H9 (cell line): ENCODE measurements at regions not wholly inside any gene's neighbourhood (a gene's known extent, or its start where the extent isn't known, plus 50 kb on each side); places are given as distances from the start of the nearest gene placed in this dataset.

Experiments
- DNase-seq: peaks from one replicate; pipeline ENCODE4 v3.0.0-alpha.2; 2017
- H2AFZ ChIP-seq: one replicate; pipeline ENCODE4 v1.6.1; 2013; ENCODE audit warnings: mild to moderate bottlenecking, low read length, control low read depth, moderate library complexity
- H2AK5ac ChIP-seq: 2 replicates; pipeline ENCODE4 v1.6.1; 2013; ENCODE audit warnings: low read length, control low read depth, mixed read lengths; ENCODE audit not compliant: insufficient read length
- H2BK120ac ChIP-seq: one replicate; pipeline ENCODE4 v1.6.1; 2013; ENCODE audit warnings: low read depth, mild to moderate bottlenecking, low read length, control low read depth, inconsistent platforms; ENCODE audit not compliant: poor library complexity, severe bottlenecking
- H2BK12ac ChIP-seq: 2 replicates; pipeline ENCODE4 v1.6.1; 2013; ENCODE audit warnings: low read length, control low read depth, mixed read lengths, low read depth; ENCODE audit not compliant: insufficient read length
- H2BK15ac ChIP-seq: 2 replicates; pipeline ENCODE4 v1.6.1; 2013; ENCODE audit warnings: low read depth, low read length, control low read depth
- H2BK20ac ChIP-seq: one replicate; pipeline ENCODE4 v1.6.1; 2013; ENCODE audit warnings: low read depth, mild to moderate bottlenecking, low read length, control low read depth, inconsistent platforms; ENCODE audit not compliant: poor library complexity, severe bottlenecking
- H2BK5ac ChIP-seq: 2 replicates; pipeline ENCODE4 v1.6.1; 2013; ENCODE audit warnings: low read length, control low read depth, mixed read lengths; ENCODE audit not compliant: insufficient read length
- H3K14ac ChIP-seq: 2 replicates; pipeline ENCODE4 v1.6.1; 2013; ENCODE audit warnings: low read length, control low read depth; ENCODE audit not compliant: insufficient read depth
- H3K18ac ChIP-seq: 2 replicates; pipeline ENCODE4 v1.6.1; 2013; ENCODE audit warnings: low read depth, mild to moderate bottlenecking, mixed read lengths, low read length, control low read depth; ENCODE audit not compliant: insufficient read length
- H3K23ac ChIP-seq: 2 replicates; pipeline ENCODE4 v1.6.1; 2013; ENCODE audit warnings: low read length, control low read depth, mixed read lengths, low read depth; ENCODE audit not compliant: insufficient read length
- H3K23me2 ChIP-seq: 2 replicates; pipeline ENCODE4 v1.6.1; 2013; ENCODE audit warnings: low read depth, mild to moderate bottlenecking, mixed read lengths, low read length, control low read depth; ENCODE audit not compliant: insufficient read length, poor library complexity, severe bottlenecking
- H3K27ac ChIP-seq: 2 replicates; pipeline ENCODE4 v1.5.1; 2013; ENCODE audit warnings: low read length, control low read depth, mixed read lengths, low read depth; ENCODE audit not compliant: insufficient read length
- H3K27me3 ChIP-seq: 2 replicates; pipeline ENCODE4 v1.6.1; 2013; ENCODE audit warnings: low read length, control low read depth, inconsistent platforms; ENCODE audit not compliant: insufficient read depth
- H3K4ac ChIP-seq: 2 replicates; pipeline ENCODE4 v1.6.1; 2013; ENCODE audit warnings: low read depth, mild to moderate bottlenecking, control low read depth, inconsistent platforms, low read length, moderate library complexity
- H3K4me1 ChIP-seq: 2 replicates; pipeline ENCODE4 v1.6.1; 2013; ENCODE audit warnings: low read length, control low read depth, inconsistent platforms; ENCODE audit not compliant: insufficient read depth
- H3K4me2 ChIP-seq: 2 replicates; pipeline ENCODE4 v1.6.1; 2013; ENCODE audit warnings: low read length, control low read depth, mixed read lengths; ENCODE audit not compliant: insufficient read length, insufficient read depth
- H3K56ac ChIP-seq: 2 replicates; pipeline ENCODE4 v1.6.1; 2013; ENCODE audit warnings: low read depth, mild to moderate bottlenecking, mixed read lengths, low read length, control low read depth; ENCODE audit not compliant: insufficient read length
- H3K79me1 ChIP-seq: 2 replicates; pipeline ENCODE4 v1.6.1; 2013; ENCODE audit warnings: low read depth, mild to moderate bottlenecking, moderate library complexity, low read length, control low read depth, inconsistent platforms; ENCODE audit not compliant: insufficient read depth, poor library complexity, severe bottlenecking
- H3K79me2 ChIP-seq: 2 replicates; pipeline ENCODE4 v1.6.1; 2013; ENCODE audit warnings: low read length, control low read depth, inconsistent platforms; ENCODE audit not compliant: insufficient read depth
- H3K9ac ChIP-seq: 2 replicates; pipeline ENCODE4 v1.6.1; 2013; ENCODE audit warnings: low read length, control low read depth, mixed read lengths; ENCODE audit not compliant: insufficient read length; ENCODE audit errors: extremely low read depth
- H3K9me3 ChIP-seq: one replicate; pipeline ENCODE4 v1.6.1; 2013; ENCODE audit warnings: low read depth, low read length, inconsistent platforms; ENCODE audit not compliant: control insufficient read depth
- H3T11ph ChIP-seq: one replicate; pipeline ENCODE4 v1.6.1; 2013; ENCODE audit warnings: mild to moderate bottlenecking, low read length, control low read depth, inconsistent platforms
- H4K20me1 ChIP-seq: one replicate; pipeline ENCODE4 v1.6.1; 2013; ENCODE audit not compliant: control insufficient read depth, insufficient read length, insufficient read depth
- H4K5ac ChIP-seq: 2 replicates; pipeline ENCODE4 v1.6.1; 2013; ENCODE audit warnings: low read depth, mild to moderate bottlenecking, mixed read lengths, low read length, control low read depth; ENCODE audit not compliant: insufficient read length
- H4K8ac ChIP-seq: replicated peaks from 2 replicates; pipeline ENCODE4 v1.6.1; 2013; ENCODE audit warnings: low read length, control low read depth, mixed read lengths, low read depth; ENCODE audit not compliant: insufficient read length
- H4K91ac ChIP-seq: 2 replicates; pipeline ENCODE4 v1.6.1; 2013; ENCODE audit warnings: low read depth, mild to moderate bottlenecking, moderate library complexity, mixed read lengths, low read length, control low read depth; ENCODE audit not compliant: insufficient read length
- H3K27ac Mint-ChIP-seq, 3 experiments: 2 replicates in 2 of 3; 3 replicates in 1 of 3; pipeline ENCODE4 v1.8.0; 2020 to 2021; ENCODE audit warnings: mixed read lengths in 3 of 3, mild to moderate bottlenecking in 1 of 3, moderate library complexity in 1 of 3
- H3K27me3 Mint-ChIP-seq: 2 replicates; pipeline ENCODE4 v1.8.0; 2021; ENCODE audit warnings: low read depth, mild to moderate bottlenecking, moderate library complexity, mixed read lengths
- H3K36me3 Mint-ChIP-seq, 3 experiments: 2 replicates in 2 of 3; 3 replicates in 1 of 3; pipeline ENCODE4 v1.8.0; 2020 to 2021; ENCODE audit warnings: low read depth in 3 of 3, mixed read lengths in 3 of 3; ENCODE audit not compliant: insufficient read depth in 1 of 3
- H3K4me1 Mint-ChIP-seq, 2 experiments: 2 replicates each; pipeline ENCODE4 v1.8.0; 2020; ENCODE audit warnings: mixed read lengths in 2 of 2
- H3K4me3 Mint-ChIP-seq, 2 experiments: 2 replicates in 1 of 2; 3 replicates in 1 of 2; pipeline ENCODE4 v1.8.0; 2020 to 2021; ENCODE audit warnings: mild to moderate bottlenecking in 2 of 2, mixed read lengths in 2 of 2, moderate library complexity in 1 of 2
- H3K9me3 Mint-ChIP-seq, 2 experiments: 2 replicates in 1 of 2; 3 replicates in 1 of 2; pipeline ENCODE4 v1.8.0; 2020; ENCODE audit warnings: mild to moderate bottlenecking in 2 of 2, mixed read lengths in 2 of 2, moderate library complexity in 1 of 2
- WGBS: extraction: QIAGEN DNeasy Blood & Tissue Kit; methylation state at CpG from one replicate; pipeline ENCODE4 v1.1.7; 2013; ENCODE audit warnings: missing lambda C conversion rate, low lambda C conversion rate, mixed read lengths; ENCODE audit not compliant: insufficient read length; ENCODE audit errors: extremely low coverage; 5-methylcytosine and 5-hydroxymethylcytosine counted together
- TF ChIP-seq, protein P1 (sequence below): fragments of 200-600 bp; sonication (generic); conservative IDR thresholded peaks from 3 replicates; pipeline ENCODE4 v1.8.0; 2021; ENCODE audit warnings: antibody characterized with exemption, mild to moderate bottlenecking

DNA sequence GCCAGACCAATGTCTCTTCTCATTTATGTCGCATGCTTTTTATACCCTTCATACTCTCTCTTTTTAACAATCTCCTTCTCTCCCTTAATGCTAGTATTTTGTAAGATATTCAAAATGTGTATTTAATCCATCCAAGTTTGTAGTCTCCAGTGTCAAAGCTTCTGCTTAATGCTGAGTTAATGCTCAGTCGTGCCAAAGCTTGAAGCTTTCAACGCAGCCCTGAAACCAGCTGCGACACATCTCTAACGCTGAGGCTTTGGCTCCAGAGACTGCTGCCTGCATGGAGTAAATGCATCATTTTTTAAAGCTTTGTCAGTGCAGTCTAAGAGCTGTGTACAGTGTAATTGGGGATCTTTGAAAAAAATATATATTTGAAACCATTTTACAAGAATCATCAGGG is 2108.8 kb upstream of the PIK3C3 start:
- Histone ChIP-seq H3T11ph (no peak overlapping the region), H3K23me2 (peaks cover 4% of the 10 kb centered on the region), H3K9ac (no peak overlapping the region), H4K5ac (no peak overlapping the region), H2BK120ac (no peak overlapping the region), H3K4me1 (0 out of 2 replicates have a peak, but pooled peaks cover 2% of the 10 kb centered on the region), H3K56ac (no peak overlapping the region), H2BK15ac (no peak overlapping the region), H3K14ac (no peak overlapping the region), H3K27ac (no peak overlapping the region), H3K23ac (no peak overlapping the region), H2BK5ac (no peak overlapping the region), H2BK20ac (no peak overlapping the region), H4K8ac (no peak overlapping the region), H3K27me3 (no peaks in the 10 kb centered on the region), H2AK5ac (no peak overlapping the region), H3K18ac (no peak overlapping the region), H3K4ac (no peak overlapping the region), H3K79me1 (no peaks in the 10 kb centered on the region), H2BK12ac (no peak overlapping the region), H4K20me1 (no peaks in the 10 kb centered on the region), H3K9me3 (no peaks in the 10 kb centered on the region), H2AFZ (no peak overlapping the region), H3K4me2 (no peak overlapping the region), H3K79me2 (no peaks in the 10 kb centered on the region), H4K91ac (no peak overlapping the region)
- H3K27ac Mint-ChIP-seq: no peak overlapping the region
- DNase-seq: no peak
- peaks cover 24 to 31% of the 10 kb centered on the region in 2 experiments for H3K4me1 Mint-ChIP-seq
- WGBS: no CpG with 5 or more reads among the region's 5 CpGs
- TF ChIP-seq, protein P1, sequence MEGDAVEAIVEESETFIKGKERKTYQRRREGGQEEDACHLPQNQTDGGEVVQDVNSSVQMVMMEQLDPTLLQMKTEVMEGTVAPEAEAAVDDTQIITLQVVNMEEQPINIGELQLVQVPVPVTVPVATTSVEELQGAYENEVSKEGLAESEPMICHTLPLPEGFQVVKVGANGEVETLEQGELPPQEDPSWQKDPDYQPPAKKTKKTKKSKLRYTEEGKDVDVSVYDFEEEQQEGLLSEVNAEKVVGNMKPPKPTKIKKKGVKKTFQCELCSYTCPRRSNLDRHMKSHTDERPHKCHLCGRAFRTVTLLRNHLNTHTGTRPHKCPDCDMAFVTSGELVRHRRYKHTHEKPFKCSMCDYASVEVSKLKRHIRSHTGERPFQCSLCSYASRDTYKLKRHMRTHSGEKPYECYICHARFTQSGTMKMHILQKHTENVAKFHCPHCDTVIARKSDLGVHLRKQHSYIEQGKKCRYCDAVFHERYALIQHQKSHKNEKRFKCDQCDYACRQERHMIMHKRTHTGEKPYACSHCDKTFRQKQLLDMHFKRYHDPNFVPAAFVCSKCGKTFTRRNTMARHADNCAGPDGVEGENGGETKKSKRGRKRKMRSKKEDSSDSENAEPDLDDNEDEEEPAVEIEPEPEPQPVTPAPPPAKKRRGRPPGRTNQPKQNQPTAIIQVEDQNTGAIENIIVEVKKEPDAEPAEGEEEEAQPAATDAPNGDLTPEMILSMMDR: no peak
- H3K36me3 Mint-ChIP-seq: no peaks in the 10 kb centered on the region
- no peaks in the 10 kb centered on the region for H3K9me3 Mint-ChIP-seq
- H3K27me3 Mint-ChIP-seq: peaks cover 9% of the 10 kb centered on the region
- no peak overlapping the region for H3K4me3 Mint-ChIP-seq
